Fibroblast of lung (primary cell): ENCODE measurements at regions not wholly inside any gene's neighbourhood (a gene's known extent, or its start where the extent isn't known, plus 50 kb on each side); places are given as distances from the start of the nearest gene placed in this dataset.

Experiments used
- DNase-seq, 2 donors: peaks; one replicate each; pipeline versions ENCODE4 v3.0.0 to v3.0.0-alpha.2; 2010; ENCODE audit warnings: low read depth in 2 of 2
- H2AFZ ChIP-seq: 2 replicates; pipeline ENCODE4 v1.5.1; 2012; ENCODE audit warnings: low read length, control low read depth, inconsistent platforms
- H3K27ac ChIP-seq: 2 replicates; pipeline ENCODE4 v1.5.1; 2011; ENCODE audit warnings: low read length, control low read depth; ENCODE audit not compliant: insufficient read depth
- H3K27me3 ChIP-seq: 2 replicates; pipeline ENCODE4 v1.5.1; 2011; ENCODE audit warnings: mild to moderate bottlenecking, low read length; ENCODE audit not compliant: control insufficient read depth, insufficient read depth
- H3K36me3 ChIP-seq: 2 replicates; pipeline ENCODE4 v1.5.1; 2011; ENCODE audit warnings: low read length; ENCODE audit not compliant: control insufficient read depth, insufficient read depth
- H3K4me1 ChIP-seq: 2 replicates; pipeline ENCODE4 v1.5.1; 2011; ENCODE audit warnings: low read length; ENCODE audit not compliant: control insufficient read depth, insufficient read depth; ENCODE audit errors: extremely low read depth
- H3K4me2 ChIP-seq: 2 replicates; pipeline ENCODE4 v1.5.1; 2011; ENCODE audit warnings: low read length, control low read depth; ENCODE audit not compliant: insufficient read depth; ENCODE audit errors: extremely low read depth
- H3K4me3 ChIP-seq, 4 experiments: fragments of 200-600 bp in 1 of 4; sonication (generic) in 1 of 4; replicated peaks in 1 of 4; 2 replicates each; pipeline ENCODE4 v1.5.1; 2011 to 2016; ENCODE audit warnings: low read length in 4 of 4, low read depth in 3 of 4, mild to moderate bottlenecking in 3 of 4, control low read depth in 2 of 4, inconsistent platforms in 1 of 4, mixed read lengths in 1 of 4; ENCODE audit not compliant: insufficient read depth in 1 of 4; ENCODE audit errors: control extremely low read depth in 1 of 4
- H3K79me2 ChIP-seq: 2 replicates; pipeline ENCODE4 v1.5.1; 2012; ENCODE audit warnings: mild to moderate bottlenecking, low read length, inconsistent platforms; ENCODE audit not compliant: control insufficient read depth, insufficient read depth
- H3K9ac ChIP-seq: 2 replicates; pipeline ENCODE4 v1.5.1; 2011; ENCODE audit warnings: mild to moderate bottlenecking, low read length, control low read depth; ENCODE audit not compliant: insufficient read depth
- H3K9me3 ChIP-seq: 2 replicates; pipeline ENCODE4 v1.5.1; 2012; ENCODE audit warnings: low read depth, low read length; ENCODE audit not compliant: control insufficient read depth, insufficient read depth
- H4K20me1 ChIP-seq: 2 replicates; pipeline ENCODE4 v1.5.1; 2011; ENCODE audit warnings: low read length; ENCODE audit not compliant: control insufficient read depth, insufficient read depth; ENCODE audit errors: extremely low read depth
- CTCF ChIP-seq, 2 donors: IDR thresholded peaks in 1 of 2; conservative IDR thresholded peaks in 1 of 2; 1 replicate in 1 of 2; 2 replicates in 1 of 2; pipeline ENCODE4 v1.5.1; 2011 to 2012; ENCODE audit warnings: low read length in 2 of 2, control low read depth in 1 of 2, inconsistent platforms in 1 of 2, low read depth in 1 of 2, mild to moderate bottlenecking in 1 of 2
- EZH2 ChIP-seq: IDR thresholded peaks from 2 replicates; pipeline ENCODE4 v1.5.1; 2012; ENCODE audit warnings: low read length, control low read depth, mild to moderate bottlenecking; ENCODE audit errors: missing control alignments

- no peak overlapping the region for H3K9ac ChIP-seq
- no peak overlapping the region for H3K4me2 ChIP-seq
- no peaks in the 10 kb centered on the region for H3K79me2 ChIP-seq
- H3K9me3 ChIP-seq, result no peaks in the 10 kb centered on the region
- H4K20me1 ChIP-seq, result no peaks in the 10 kb centered on the region
- no peaks in the 10 kb centered on the region for H3K36me3 ChIP-seq
- TF ChIP-seq EZH2 (no peak), CTCF (conservative IDR thresholded peaks at IDR 0.05 in 1 of 2, IDR thresholded peaks at IDR 0.05 in 1 of 2; ENCODE audit: low read depth in 1 of 2, low read length in 2 of 2) (no peak)
- no peak overlapping the region for H2AFZ ChIP-seq
- no peak overlapping the region for H3K4me3 ChIP-seq
- no peak overlapping the region for H3K27ac ChIP-seq
- no peaks in the 10 kb centered on the region for H3K4me1 ChIP-seq
- H3K27me3 ChIP-seq, result no peaks in the 10 kb centered on the region
- no peak for DNase-seq
These were observed 170.8 kb upstream of the GATB start for GRCh38 chr4:151931563-151931962.

- H3K4me3 ChIP-seq, result no peak overlapping the region
- H3K4me1 ChIP-seq, result no peaks in the 10 kb centered on the region
- TF ChIP-seq EZH2 (no peak), CTCF (conservative IDR thresholded peaks at IDR 0.05 in 1 of 2, IDR thresholded peaks at IDR 0.05 in 1 of 2; ENCODE audit: low read depth in 1 of 2, low read length in 2 of 2) (no peak)
- no peak overlapping the region for H2AFZ ChIP-seq
- H3K27ac ChIP-seq, result no peak overlapping the region
- H4K20me1 ChIP-seq, result no peaks in the 10 kb centered on the region
- no peaks in the 10 kb centered on the region for H3K9me3 ChIP-seq
- DNase-seq, result no peak
- no peaks in the 10 kb centered on the region for H3K79me2 ChIP-seq
- no peak overlapping the region for H3K9ac ChIP-seq
- no peaks in the 10 kb centered on the region for H3K36me3 ChIP-seq
- H3K4me2 ChIP-seq, result no peak overlapping the region
- H3K27me3 ChIP-seq, result no peaks in the 10 kb centered on the region
These were observed 169.6 kb upstream of the GATB start for GRCh38 chr4:151930372-151930771.

- H3K79me2 ChIP-seq, result no peaks in the 10 kb centered on the region
- no peaks in the 10 kb centered on the region for H3K36me3 ChIP-seq
- no peaks in the 10 kb centered on the region for H3K9me3 ChIP-seq
- no peak overlapping the region for H3K4me2 ChIP-seq
- H3K9ac ChIP-seq, result no peak overlapping the region
- no peak overlapping the region for H3K4me3 ChIP-seq
- no peak overlapping the region for H3K27ac ChIP-seq
- no peak for TF ChIP-seq EZH2
- no peak for TF ChIP-seq CTCF (conservative IDR thresholded peaks at IDR 0.05 in 1 of 2, IDR thresholded peaks at IDR 0.05 in 1 of 2; ENCODE audit: low read depth in 1 of 2, low read length in 2 of 2)
- no peak overlapping the region for H2AFZ ChIP-seq
- H4K20me1 ChIP-seq, result no peaks in the 10 kb centered on the region
- no peak for DNase-seq
- no peaks in the 10 kb centered on the region for H3K4me1 ChIP-seq
- H3K27me3 ChIP-seq, result no peaks in the 10 kb centered on the region
These were observed 167.3 kb upstream of the GATB start for GRCh38 chr4:151928112-151928511.
